ENCODE measurements at regions not wholly inside any gene's neighbourhood (a gene's known extent, or its start where the extent isn't known, plus 50 kb on each side); places are given as distances from the start of the nearest gene placed in this dataset.
"Not testable (repeated sequence)": the region's sequence is repeated elsewhere in the genome, so short reads cannot be mapped to it uniquely, and the experiment has no call there.

GRCh38 chr1:57578680-57579079 is 154.8 kb upstream of the DAB1 start:
- H3K4me3 ChIP-seq (ENCODE audit: low read depth, low read length): no peak overlapping the region
- TF ChIP-seq CTCF (IDR thresholded peaks at IDR 0.05; ENCODE audit: insufficient read depth, low read depth, low read length): no peak
- no peak for DNase-seq (ENCODE audit: low read depth)

GRCh38 chr1:57578099-57578498 is 154.2 kb upstream of the DAB1 start:
- no peak for DNase-seq (ENCODE audit: low read depth)
- no peak overlapping the region for H3K4me3 ChIP-seq (ENCODE audit: low read depth, low read length)
- no peak for TF ChIP-seq CTCF (IDR thresholded peaks at IDR 0.05; ENCODE audit: insufficient read depth, low read depth, low read length)

GRCh38 chr1:57576756-57577155 is 152.9 kb upstream of the DAB1 start:
- DNase-seq (ENCODE audit: low read depth): no peak
- TF ChIP-seq CTCF (IDR thresholded peaks at IDR 0.05; ENCODE audit: insufficient read depth, low read depth, low read length): no peak

GRCh38 chr1:57572016-57572415 is 148.2 kb upstream of the DAB1 start:
- no peak for TF ChIP-seq CTCF (IDR thresholded peaks at IDR 0.05; ENCODE audit: insufficient read depth, low read depth, low read length)
- DNase-seq (ENCODE audit: low read depth): no peak
- no peak overlapping the region for H3K4me3 ChIP-seq (ENCODE audit: low read depth, low read length)

More at GRCh38 chr1:57576756-57577155, 152.9 kb upstream of the DAB1 start:
- H3K4me3 ChIP-seq (ENCODE audit: low read depth, low read length): no peak overlapping the region

- H3K4me3 ChIP-seq (ENCODE audit: low read depth, low read length); DNase-seq (ENCODE audit: low read depth): not testable (repeated sequence)
Measured at GRCh38 chr1:57558066-57558465, 134.2 kb upstream of the DAB1 start.

GRCh38 chr1:57553666-57554065 is 129.8 kb upstream of the DAB1 start:
- no peak for TF ChIP-seq CTCF (IDR thresholded peaks at IDR 0.05; ENCODE audit: insufficient read depth, low read depth, low read length)
- no peak for DNase-seq (ENCODE audit: low read depth)
- H3K4me3 ChIP-seq (ENCODE audit: low read depth, low read length): no peak overlapping the region

GRCh38 chr1:57551476-57551875 is 127.6 kb upstream of the DAB1 start:
- DNase-seq (ENCODE audit: low read depth): no peak
- TF ChIP-seq CTCF (IDR thresholded peaks at IDR 0.05; ENCODE audit: insufficient read depth, low read depth, low read length): no peak
- H3K4me3 ChIP-seq (ENCODE audit: low read depth, low read length): no peak overlapping the region

All from fibroblast of villous mesenchyme (primary cell).